Adrenal gland (tissue), 5 donors: ENCODE measurements at regions not wholly inside any gene's neighbourhood (a gene's known extent, or its start where the extent isn't known, plus 50 kb on each side); places are given as distances from the start of the nearest gene placed in this dataset.

Experiments
- CTCF ChIP-seq, 6 experiments: fragments of 450-650 bp in 4 of 6; fragments of 200-600 bp in 2 of 6; sonication (generic) in 1 of 6; IDR thresholded peaks; 1 replicate in 5 of 6; 2 replicates in 1 of 6; pipeline versions ENCODE4 v1.5.1 to v1.8.0; 2016 to 2021; ENCODE audit warnings: antibody characterized with exemption in 6 of 6, mild to moderate bottlenecking in 2 of 6, moderate library complexity in 1 of 6
- POLR2A ChIP-seq, 2 donors: fragments of 450-650 bp; IDR thresholded peaks; one replicate each; pipeline ENCODE4 v1.6.1; 2017; ENCODE audit warnings: antibody characterized with exemption in 2 of 2, mild to moderate bottlenecking in 2 of 2, moderate library complexity in 1 of 2
- donor health status: DM: no; HTN: no; CAD: no.

GRCh38 chr16:59290718-59291117 lies 556.6 kb upstream of the GOT2 start:
- no peak for TF ChIP-seq CTCF (IDR thresholded peaks at IDR 0.05)
- no peak for TF ChIP-seq POLR2A (IDR thresholded peaks at IDR 0.05)
